Tibial artery (tissue), 4 donors: ENCODE measurements at regions not wholly inside any gene's neighbourhood (a gene's known extent, or its start where the extent isn't known, plus 50 kb on each side); places are given as distances from the start of the nearest gene placed in this dataset.

Experiments used
- DNase-seq, 2 donors: peaks; one replicate each; pipeline ENCODE4 v3.0.0-alpha.2; 2019
- H3K27ac ChIP-seq, 2 donors: fragments of 200-600 bp; sonication (generic) in 1 of 2; 1 replicate in 1 of 2; 2 replicates in 1 of 2; pipeline ENCODE4 v1.5.1; 2018 to 2019; ENCODE audit warnings: mild to moderate bottlenecking in 1 of 2
- H3K27me3 ChIP-seq, 2 donors: fragments of 200-600 bp; sonication (generic) in 1 of 2; one replicate each; pipeline versions ENCODE4 v1.5.1 to v1.6.0; 2016 to 2019
- H3K36me3 ChIP-seq, 3 donors: fragments of 200-600 bp; sonication (generic) in 2 of 3; one replicate each; pipeline ENCODE4 v1.5.1; 2016 to 2019; ENCODE audit warnings: mild to moderate bottlenecking in 2 of 3
- H3K4me1 ChIP-seq, 4 donors: fragments of 200-600 bp; sonication (generic) in 2 of 4; 1 replicate in 3 of 4; 2 replicates in 1 of 4; pipeline ENCODE4 v1.5.1; 2016 to 2019
- H3K4me3 ChIP-seq, 2 donors: fragments of 200-600 bp; sonication (generic) in 1 of 2; 1 replicate in 1 of 2; 2 replicates in 1 of 2; pipeline ENCODE4 v1.5.1; 2018 to 2019; ENCODE audit warnings: mild to moderate bottlenecking in 2 of 2
- H3K9me3 ChIP-seq, 3 donors: fragments of 200-600 bp; sonication (generic) in 1 of 3; one replicate each; pipeline ENCODE4 v1.5.1; 2016 to 2019
- CTCF ChIP-seq, 2 experiments: fragments of 200-600 bp in 1 of 2; fragments of 450-650 bp in 1 of 2; IDR thresholded peaks; one replicate each; pipeline ENCODE4 v1.5.1; 2017 to 2019; ENCODE audit warnings: antibody characterized with exemption in 2 of 2, mild to moderate bottlenecking in 1 of 2, moderate library complexity in 1 of 2
- intact Hi-C: fragments of 100-400 bp; cut with DNase I; formaldehyde crosslinking; loops from one replicate; pipeline ENCODE4 v1.15.0; 2023; ENCODE audit warnings: low total_unique reads

- H3K9me3 ChIP-seq: no peaks in the 10 kb centered on the region
- H3K4me1 ChIP-seq: no peaks in the 10 kb centered on the region
- H3K4me3 ChIP-seq: no peak overlapping the region
- H3K27ac ChIP-seq: no peak overlapping the region
- TF ChIP-seq CTCF (IDR thresholded peaks at IDR 0.05): no peak
- no peaks in the 10 kb centered on the region for H3K36me3 ChIP-seq
- peaks cover 0 to 4% of the 10 kb centered on the region in 2 donors for H3K27me3 ChIP-seq
- intact Hi-C loops: no loop called here
- no peak for DNase-seq
Observed at GRCh38 chr1:200496937-200497336, 87.1 kb upstream of the ZNF281 start.

GRCh38 chr1:200495901-200496300, 86.1 kb upstream of the ZNF281 start:
- no peak for TF ChIP-seq CTCF (IDR thresholded peaks at IDR 0.05)
- no peak overlapping the region for H3K27ac ChIP-seq
- no peaks in the 10 kb centered on the region for H3K4me1 ChIP-seq
- H3K4me3 ChIP-seq: no peak overlapping the region
- DNase-seq: no peak
- no peaks in the 10 kb centered on the region for H3K9me3 ChIP-seq
- intact Hi-C loops: no loop called here
- peaks cover 0 to 4% of the 10 kb centered on the region in 2 donors for H3K27me3 ChIP-seq
- H3K36me3 ChIP-seq: no peaks in the 10 kb centered on the region

- TF ChIP-seq CTCF (IDR thresholded peaks at IDR 0.05): no peak
- Histone ChIP-seq H3K27me3 (peaks cover 0 to 4% of the 10 kb centered on the region in 2 donors), H3K36me3 (no peaks in the 10 kb centered on the region), H3K4me3 (no peak overlapping the region), H3K9me3 (no peaks in the 10 kb centered on the region), H3K27ac (no peak overlapping the region), H3K4me1 (peaks cover 0 to 3% (median 0%) of the 10 kb centered on the region in 4 donors)
- DNase-seq: no peak
- intact Hi-C loops: no loop called here
Observed at GRCh38 chr1:200493344-200493743, 83.5 kb upstream of the ZNF281 start.

GRCh38 chr1:200491103-200491502, 81.3 kb upstream of the ZNF281 start:
- no peak overlapping the region for H3K27ac ChIP-seq
- H3K9me3 ChIP-seq: no peaks in the 10 kb centered on the region
- no peak overlapping the region for H3K4me3 ChIP-seq
- no peaks in the 10 kb centered on the region for H3K36me3 ChIP-seq
- intact Hi-C loops: no loop called here
- peaks cover 0 to 5% (median 0%) of the 10 kb centered on the region in 4 donors for H3K4me1 ChIP-seq
- DNase-seq: no peak
- no peak for TF ChIP-seq CTCF (IDR thresholded peaks at IDR 0.05)
- H3K27me3 ChIP-seq: peaks cover 0 to 4% of the 10 kb centered on the region in 2 donors

GRCh38 chr1:200490183-200490582, 80.3 kb upstream of the ZNF281 start:
- Histone ChIP-seq H3K27ac (no peak overlapping the region), H3K4me3 (no peak overlapping the region), H3K4me1 (peaks cover 0 to 5% (median 0%) of the 10 kb centered on the region in 4 donors), H3K36me3 (no peaks in the 10 kb centered on the region), H3K9me3 (no peaks in the 10 kb centered on the region), H3K27me3 (peaks cover 0 to 4% of the 10 kb centered on the region in 2 donors)
- TF ChIP-seq CTCF (IDR thresholded peaks at IDR 0.05): no peak
- intact Hi-C loops: no loop called here
- no peak for DNase-seq
